ENCODE measurements at regions not wholly inside any gene's neighbourhood (a gene's known extent, or its start where the extent isn't known, plus 50 kb on each side); places are given as distances from the start of the nearest gene placed in this dataset.

GRCh38 chr15:31567861-31568260 is 241.2 kb downstream of the KLF13 start:
- TF ChIP-seq JUN (IDR thresholded peaks at IDR 0.05; ENCODE audit: borderline replicate concordance, insufficient read depth, insufficient read length, low read depth) (no peak), POLR2A (IDR thresholded peaks at IDR 0.05; ENCODE audit: low read depth, low read length) (no peak), CTCF (IDR thresholded peaks at IDR 0.05; ENCODE audit: extremely low read depth in 1 of 2, insufficient read depth in 1 of 2, low read depth in 1 of 2, low read length in 2 of 2) (no peak), MYC (IDR thresholded peaks at IDR 0.05; ENCODE audit: low read depth, low read length) (no peak)

Data from endothelial cell of umbilical vein (primary cell).